Cardiac fibroblast (primary cell): ENCODE measurements at regions not wholly inside any gene's neighbourhood (a gene's known extent, or its start where the extent isn't known, plus 50 kb on each side); places are given as distances from the start of the nearest gene placed in this dataset.
A peak's percentile ranks its signal among the peaks of the same experiment; 100 is the strongest.

Source experiments
- DNase-seq, 2 donors: peaks; one replicate each; pipeline versions ENCODE4 v3.0.0 to v3.0.0-alpha.2; 2010; ENCODE audit warnings: low read depth in 2 of 2
- H3K4me3 ChIP-seq, 2 donors: replicated peaks in 1 of 2; 1 replicate in 1 of 2; 2 replicates in 1 of 2; pipeline ENCODE4 v1.5.1; 2011; ENCODE audit warnings: low read depth in 2 of 2, low read length in 2 of 2, mild to moderate bottlenecking in 2 of 2, moderate library complexity in 1 of 2
- TF ChIP-seq, protein P1 (sequence below): IDR thresholded peaks from one replicate; pipeline ENCODE4 v1.5.1; 2011; ENCODE audit warnings: low read depth, mild to moderate bottlenecking, low read length, inconsistent platforms

DNA sequence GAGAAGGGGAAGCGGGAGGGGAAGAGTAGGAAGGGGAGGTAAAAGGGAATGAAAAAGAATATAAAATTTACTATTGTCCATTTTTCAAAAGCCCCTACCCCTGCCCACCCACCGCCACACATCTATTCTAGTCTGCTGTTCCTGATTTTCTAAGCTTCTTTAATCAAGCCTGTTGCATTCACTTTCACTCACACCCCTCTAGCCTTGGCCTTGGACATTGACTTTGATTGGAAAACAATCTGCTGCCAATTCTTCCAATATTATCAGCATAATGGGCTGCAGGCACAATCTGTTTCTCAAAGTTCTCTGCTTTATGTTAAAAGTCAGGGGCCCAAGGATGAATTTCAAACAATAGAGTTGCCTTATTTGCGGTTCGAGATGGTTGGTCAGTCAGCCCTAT, 281.2 kb downstream of the SETD4 start:
- H3K4me3 ChIP-seq: no peak overlapping the region
- DNase-seq: no peak
- TF ChIP-seq, protein P1, sequence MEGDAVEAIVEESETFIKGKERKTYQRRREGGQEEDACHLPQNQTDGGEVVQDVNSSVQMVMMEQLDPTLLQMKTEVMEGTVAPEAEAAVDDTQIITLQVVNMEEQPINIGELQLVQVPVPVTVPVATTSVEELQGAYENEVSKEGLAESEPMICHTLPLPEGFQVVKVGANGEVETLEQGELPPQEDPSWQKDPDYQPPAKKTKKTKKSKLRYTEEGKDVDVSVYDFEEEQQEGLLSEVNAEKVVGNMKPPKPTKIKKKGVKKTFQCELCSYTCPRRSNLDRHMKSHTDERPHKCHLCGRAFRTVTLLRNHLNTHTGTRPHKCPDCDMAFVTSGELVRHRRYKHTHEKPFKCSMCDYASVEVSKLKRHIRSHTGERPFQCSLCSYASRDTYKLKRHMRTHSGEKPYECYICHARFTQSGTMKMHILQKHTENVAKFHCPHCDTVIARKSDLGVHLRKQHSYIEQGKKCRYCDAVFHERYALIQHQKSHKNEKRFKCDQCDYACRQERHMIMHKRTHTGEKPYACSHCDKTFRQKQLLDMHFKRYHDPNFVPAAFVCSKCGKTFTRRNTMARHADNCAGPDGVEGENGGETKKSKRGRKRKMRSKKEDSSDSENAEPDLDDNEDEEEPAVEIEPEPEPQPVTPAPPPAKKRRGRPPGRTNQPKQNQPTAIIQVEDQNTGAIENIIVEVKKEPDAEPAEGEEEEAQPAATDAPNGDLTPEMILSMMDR: no peak

DNA sequence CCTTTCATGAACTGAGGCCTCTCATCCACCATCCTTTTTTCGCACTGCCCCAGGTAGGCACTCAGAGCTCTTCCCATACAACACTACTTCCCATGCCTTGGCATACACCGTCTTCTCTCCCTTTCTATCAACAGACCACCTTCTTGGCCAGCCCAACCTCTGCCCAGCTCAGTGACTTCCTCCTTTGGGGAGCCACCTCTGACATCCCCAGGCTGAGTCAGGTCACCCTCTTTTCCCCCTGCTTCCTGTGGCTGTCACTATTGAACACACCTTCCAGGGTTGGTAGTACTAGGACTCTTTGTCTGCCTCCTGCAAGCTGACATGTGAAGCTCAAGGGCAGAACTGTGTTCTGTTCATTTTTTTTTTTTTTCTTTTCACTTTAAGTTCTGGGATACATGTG, 283.2 kb downstream of the SETD4 start:
- TF ChIP-seq, protein P1: no peak
- no peak for DNase-seq
- H3K4me3 ChIP-seq: no peak overlapping the region

DNA sequence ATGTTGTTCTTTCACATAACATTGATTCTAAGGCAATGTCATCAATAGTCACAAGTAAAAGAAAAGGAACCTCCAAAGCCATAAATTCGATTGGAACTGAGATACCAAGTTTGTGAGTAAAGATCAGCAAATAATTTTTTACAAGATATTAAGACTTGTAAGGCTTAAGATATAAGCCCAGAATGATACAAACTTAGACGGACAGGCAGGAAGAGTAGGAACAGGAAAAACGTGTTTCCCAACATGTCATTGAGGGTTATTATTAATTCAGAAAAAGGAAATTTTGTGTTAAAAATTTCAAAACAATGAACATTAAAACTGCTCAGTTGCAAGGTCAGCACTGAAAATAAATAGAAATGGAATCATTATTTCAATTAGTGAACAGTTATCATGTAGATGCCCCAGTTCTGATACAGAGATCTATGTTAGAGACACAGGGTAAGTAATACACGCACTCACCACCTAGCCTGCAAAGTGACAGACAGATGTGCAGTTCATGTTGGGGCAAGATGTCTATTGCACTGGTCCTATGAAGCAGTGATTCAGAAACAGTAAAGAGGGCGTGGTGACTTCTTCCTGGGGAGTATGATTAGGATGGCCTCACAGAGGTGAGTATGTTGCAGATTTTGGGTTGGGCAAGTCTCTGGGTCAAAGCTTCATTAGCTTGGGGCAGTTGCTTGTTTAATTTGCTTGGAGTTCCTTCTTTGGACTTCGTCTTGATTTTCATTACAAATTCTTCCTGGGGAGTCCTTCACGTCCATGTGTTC, 284.4 kb downstream of the SETD4 start:
- TF ChIP-seq, protein P1: no peak
- no peak overlapping the region for H3K4me3 ChIP-seq
- DNase-seq: no peak

DNA sequence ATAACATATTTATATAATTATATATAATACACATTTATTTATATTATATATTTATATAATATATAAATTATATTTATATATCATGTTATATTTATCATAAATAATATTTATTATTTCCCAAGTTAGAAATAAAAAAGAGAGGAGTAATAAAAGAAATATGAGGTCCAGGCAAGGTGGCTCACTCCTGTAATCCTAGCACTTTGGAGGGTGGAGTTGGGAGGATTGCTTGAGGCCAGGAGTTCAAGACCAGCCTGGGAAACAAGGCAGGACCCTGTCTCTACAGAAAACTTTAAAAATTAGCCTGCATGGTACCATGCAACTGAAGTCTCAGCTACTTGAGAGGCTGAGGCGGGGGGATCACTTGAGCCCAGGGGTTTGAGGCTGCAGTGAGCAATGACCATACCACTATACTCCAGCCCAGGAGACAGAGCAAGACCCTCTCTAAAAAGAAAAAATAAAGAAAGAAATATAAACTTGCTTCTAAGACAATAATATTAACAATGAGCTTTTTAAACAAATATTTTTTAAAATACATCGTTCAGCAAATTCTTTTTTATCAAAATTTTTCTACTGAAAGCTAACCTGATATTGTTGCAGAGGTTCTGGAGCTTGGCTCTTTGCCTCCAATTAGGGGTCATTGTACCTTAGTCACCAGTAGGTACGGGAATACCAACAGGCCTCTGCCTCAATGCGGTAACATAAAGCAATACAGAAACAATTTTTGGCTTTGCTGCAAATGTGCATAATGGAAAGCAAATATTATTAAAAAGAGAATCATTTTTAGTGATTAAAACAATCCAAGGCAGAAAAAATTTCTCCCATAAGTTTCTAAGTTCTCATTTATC, 290.0 kb downstream of the SETD4 start:
- no peak for DNase-seq
- TF ChIP-seq, protein P1: no peak
- H3K4me3 ChIP-seq: no peak overlapping the region

DNA sequence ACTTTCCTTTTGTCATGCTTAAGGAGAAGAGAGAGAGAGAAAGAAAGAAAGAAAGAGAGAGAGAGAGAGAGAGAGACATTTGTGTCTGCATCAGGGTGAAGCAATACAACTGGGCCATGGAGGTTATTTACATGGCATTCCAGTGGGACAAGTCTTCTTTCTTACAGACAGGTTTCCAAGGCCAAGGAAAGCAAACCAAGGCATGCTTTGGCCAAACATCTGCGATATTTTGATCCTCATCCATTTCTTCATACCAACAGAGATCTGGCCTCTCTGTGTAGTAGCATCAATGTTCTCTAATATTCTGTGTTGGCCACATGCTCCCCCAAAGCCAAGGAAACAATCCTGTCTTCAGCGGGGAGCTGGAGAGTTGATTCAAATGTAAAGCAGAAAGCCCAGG, 292.1 kb downstream of the SETD4 start:
- DNase-seq: peak in 1 of 2 donors; percentile 22
- TF ChIP-seq, protein P1: no peak
- no peak overlapping the region for H3K4me3 ChIP-seq

DNA sequence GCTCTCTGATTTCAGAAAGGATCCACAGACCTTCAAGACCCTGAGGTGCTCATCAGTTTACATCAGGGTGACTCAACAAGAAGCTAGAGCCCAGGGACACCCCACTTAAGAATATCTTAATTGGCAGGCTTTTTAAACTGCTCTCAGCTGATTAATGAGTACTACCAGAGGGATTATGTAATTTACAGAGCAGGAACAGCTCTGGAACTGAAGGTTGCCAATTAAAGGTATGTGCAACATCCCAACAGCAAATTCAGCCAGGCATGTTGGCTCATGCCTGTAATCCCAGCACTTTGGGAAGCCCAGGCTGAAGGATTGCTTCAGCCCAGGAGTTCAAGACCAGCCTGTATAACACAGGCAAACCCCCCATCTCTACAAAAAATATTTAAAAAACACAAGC, 295.7 kb downstream of the SETD4 start:
- no peak overlapping the region for H3K4me3 ChIP-seq
- no peak for DNase-seq
- TF ChIP-seq, protein P1: no peak
